Cardiac muscle cell (in vitro differentiated cells and primary cell): ENCODE measurements at regions not wholly inside any gene's neighbourhood (a gene's known extent, or its start where the extent isn't known, plus 50 kb on each side); places are given as distances from the start of the nearest gene placed in this dataset.

Source experiments
- DNase-seq, 2 donors: peaks; one replicate each; pipeline versions ENCODE4 v3.0.0 to v3.0.0-alpha.2; 2010 to 2017; ENCODE audit warnings: low read depth in 1 of 2, low spot score in 1 of 2
- H3K27ac ChIP-seq: fragments of 200-600 bp; sonication (generic); 2 replicates; pipeline ENCODE4 v1.5.1; 2016
- H3K27me3 ChIP-seq: fragments of 200-600 bp; sonication (generic); 2 replicates; pipeline ENCODE4 v1.6.0; 2016; ENCODE audit warnings: control low read depth
- H3K36me3 ChIP-seq: fragments of 200-600 bp; sonication (generic); 2 replicates; pipeline ENCODE4 v1.5.1; 2016; ENCODE audit warnings: control low read depth
- H3K4me1 ChIP-seq: fragments of 200-600 bp; sonication (generic); 2 replicates; pipeline ENCODE4 v1.8.1; 2017; ENCODE audit warnings: low read depth, mild to moderate bottlenecking, mixed run types
- H3K4me3 ChIP-seq: fragments of 200-600 bp; sonication (generic); 2 replicates; pipeline ENCODE4 v1.5.1; 2016; ENCODE audit warnings: mild to moderate bottlenecking
- H3K9me3 ChIP-seq: fragments of 200-600 bp; sonication (generic); 2 replicates; pipeline ENCODE4 v1.5.1; 2017; ENCODE audit warnings: low read depth, mild to moderate bottlenecking, control low read depth
- CTCF ChIP-seq: IDR thresholded peaks from 2 replicates; pipeline ENCODE4 v1.5.1; 2012; ENCODE audit warnings: low read depth, mild to moderate bottlenecking, low read length

DNA sequence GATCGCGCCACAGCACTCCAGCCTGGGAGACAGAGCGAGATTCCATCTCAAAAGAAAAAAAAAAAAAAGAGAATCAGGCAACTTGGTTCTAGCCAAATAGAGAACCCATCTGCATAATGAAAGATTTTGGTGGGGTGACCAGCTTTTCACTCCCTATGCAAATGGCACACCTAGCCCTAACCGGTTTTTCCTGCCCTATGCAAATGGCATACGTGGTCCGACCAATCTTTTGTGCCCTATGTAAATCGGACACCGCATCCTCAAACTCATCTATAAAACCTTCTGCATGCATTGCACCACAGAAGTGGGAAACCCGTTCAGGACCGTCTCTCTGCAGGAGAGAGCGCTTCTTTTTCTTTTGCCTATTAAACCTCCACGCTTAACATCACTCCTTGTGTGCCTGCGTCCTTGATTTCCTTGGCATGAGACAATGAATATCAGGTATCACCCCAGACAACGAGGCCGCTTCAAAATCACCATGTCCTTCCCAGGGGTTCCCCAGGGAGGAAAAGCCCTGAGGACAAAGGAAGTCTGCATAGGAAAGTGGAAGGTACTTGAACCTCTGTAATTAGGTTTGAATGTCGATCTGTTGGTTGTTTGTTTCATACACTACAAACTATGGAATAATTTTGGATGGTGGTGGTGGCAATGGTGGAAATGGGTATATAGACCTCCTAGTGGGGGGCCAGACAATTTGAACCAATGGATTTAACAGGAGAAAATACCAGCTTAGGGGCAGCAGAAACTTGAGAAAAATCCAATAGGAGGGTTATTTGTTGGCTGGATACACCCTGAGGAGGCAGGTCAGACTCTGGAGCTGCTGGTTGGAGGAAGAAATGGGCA lies 396.2 kb downstream of the TYW1 start:
- H3K9me3 ChIP-seq: no peaks in the 10 kb centered on the region
- H3K27ac ChIP-seq: no peak overlapping the region
- TF ChIP-seq CTCF: no peak
- no peak overlapping the region for H3K4me3 ChIP-seq
- H3K36me3 ChIP-seq: no peaks in the 10 kb centered on the region
- no peaks in the 10 kb centered on the region for H3K27me3 ChIP-seq
- no peak for DNase-seq
- no peaks in the 10 kb centered on the region for H3K4me1 ChIP-seq

GRCh38 chr7:67393903-67394302 lies 397.3 kb downstream of the TYW1 start:
- Histone ChIP-seq H3K4me1 (no peaks in the 10 kb centered on the region), H3K9me3 (no peaks in the 10 kb centered on the region), H3K27ac (no peak overlapping the region), H3K27me3 (no peaks in the 10 kb centered on the region), H3K4me3 (no peak overlapping the region), H3K36me3 (no peaks in the 10 kb centered on the region)
- no peak for DNase-seq
- no peak for TF ChIP-seq CTCF

- no peaks in the 10 kb centered on the region for H3K27me3 ChIP-seq
- DNase-seq: no peak
- no peaks in the 10 kb centered on the region for H3K4me1 ChIP-seq
- H3K36me3 ChIP-seq: no peaks in the 10 kb centered on the region
- TF ChIP-seq CTCF: no peak
- no peak overlapping the region for H3K27ac ChIP-seq
- H3K4me3 ChIP-seq: no peak overlapping the region
- H3K9me3 ChIP-seq: no peaks in the 10 kb centered on the region
These were observed 402.3 kb downstream of the TYW1 start for GRCh38 chr7:67398916-67399315.

DNA sequence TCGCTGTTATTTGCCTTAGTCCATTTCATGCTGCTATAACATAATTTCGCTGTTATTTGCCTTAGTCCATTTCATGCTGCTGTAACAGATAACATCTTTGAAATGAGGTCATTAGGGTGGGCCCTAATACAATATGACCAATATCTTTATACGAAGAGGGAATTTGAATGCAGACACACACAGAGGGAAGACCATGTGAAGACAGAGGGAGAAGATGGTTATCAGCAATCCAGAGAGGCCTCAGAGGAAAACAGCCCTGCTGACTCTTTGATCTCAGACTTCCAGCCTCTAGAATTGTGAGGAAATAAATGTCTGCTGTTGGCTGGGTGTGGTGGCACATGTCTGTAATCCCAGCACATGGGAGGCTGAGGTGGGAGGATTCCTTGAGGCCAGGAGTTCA lies 404.9 kb downstream of the TYW1 start:
- H3K36me3 ChIP-seq: no peaks in the 10 kb centered on the region
- no peak for TF ChIP-seq CTCF
- no peaks in the 10 kb centered on the region for H3K27me3 ChIP-seq
- no peaks in the 10 kb centered on the region for H3K4me1 ChIP-seq
- H3K4me3 ChIP-seq: no peak overlapping the region
- no peak overlapping the region for H3K27ac ChIP-seq
- DNase-seq: no peak
- H3K9me3 ChIP-seq: no peaks in the 10 kb centered on the region

- no peaks in the 10 kb centered on the region for H3K9me3 ChIP-seq
- no peaks in the 10 kb centered on the region for H3K36me3 ChIP-seq
- H3K4me1 ChIP-seq: no peaks in the 10 kb centered on the region
- TF ChIP-seq CTCF: no peak
- no peak overlapping the region for H3K27ac ChIP-seq
- no peak for DNase-seq
- H3K27me3 ChIP-seq: no peaks in the 10 kb centered on the region
- no peak overlapping the region for H3K4me3 ChIP-seq
These were observed 405.6 kb downstream of the TYW1 start for GRCh38 chr7:67402280-67402679.
